Hepatocyte (in vitro differentiated cells): ENCODE measurements at regions not wholly inside any gene's neighbourhood (a gene's known extent, or its start where the extent isn't known, plus 50 kb on each side); places are given as distances from the start of the nearest gene placed in this dataset.

Source experiments
- DNase-seq: peaks from one replicate; pipeline ENCODE4 v3.0.0-alpha.2; 2016; ENCODE audit warnings: low spot score
- H2AFZ ChIP-seq: fragments of 200-600 bp; sonication (generic); 2 replicates; pipeline ENCODE4 v1.6.0; 2016; ENCODE audit warnings: antibody characterized with exemption, mild to moderate bottlenecking
- H3K27ac ChIP-seq: fragments of 200-600 bp; sonication (generic); 2 replicates; pipeline ENCODE4 v1.5.1; 2016; ENCODE audit warnings: mild to moderate bottlenecking
- H3K27me3 ChIP-seq: fragments of 200-600 bp; sonication (generic); 2 replicates; pipeline ENCODE4 v1.6.1; 2016
- H3K36me3 ChIP-seq: fragments of 200-600 bp; sonication (generic); replicated peaks from 2 replicates; pipeline ENCODE4 v1.5.1; 2016; ENCODE audit warnings: low read depth; ENCODE audit not compliant: insufficient read depth
- H3K4me1 ChIP-seq: fragments of 200-600 bp; sonication (generic); 2 replicates; pipeline ENCODE4 v1.5.1; 2016; ENCODE audit warnings: mild to moderate bottlenecking, moderate library complexity; ENCODE audit not compliant: insufficient read depth
- H3K4me2 ChIP-seq: fragments of 200-600 bp; sonication (generic); 2 replicates; pipeline ENCODE4 v1.6.0; 2016
- H3K4me3 ChIP-seq: fragments of 200-600 bp; sonication (generic); 2 replicates; pipeline ENCODE4 v1.5.1; 2016; ENCODE audit warnings: mild to moderate bottlenecking
- H3K79me2 ChIP-seq: fragments of 200-600 bp; sonication (generic); 2 replicates; pipeline ENCODE4 v1.6.0; 2017; ENCODE audit warnings: mild to moderate bottlenecking
- H3K9me2 ChIP-seq: fragments of 200-600 bp; sonication (generic); replicated peaks from 2 replicates; pipeline ENCODE4 v1.6.0; 2017; ENCODE audit warnings: mild to moderate bottlenecking; ENCODE audit not compliant: insufficient read depth
- H3K9me3 ChIP-seq: fragments of 200-600 bp; sonication (generic); 2 replicates; pipeline ENCODE4 v1.5.1; 2016; ENCODE audit warnings: low read depth, mild to moderate bottlenecking
- H4K20me1 ChIP-seq: fragments of 200-600 bp; sonication (generic); 2 replicates; pipeline ENCODE4 v1.6.0; 2016; ENCODE audit warnings: mild to moderate bottlenecking; ENCODE audit not compliant: insufficient read depth, poor library complexity, severe bottlenecking
- CTCF ChIP-seq: fragments of 200-600 bp; sonication (generic); IDR thresholded peaks from 2 replicates; pipeline ENCODE4 v1.5.1; 2016; ENCODE audit warnings: antibody characterized with exemption, mild to moderate bottlenecking; ENCODE audit not compliant: poor library complexity
- EZH2 ChIP-seq: fragments of 200-600 bp; sonication (generic); IDR thresholded peaks from 2 replicates; pipeline ENCODE4 v1.6.1; 2016; ENCODE audit warnings: antibody characterized with exemption, mild to moderate bottlenecking, borderline replicate concordance
- EZH2phosphoT487 ChIP-seq: fragments of 200-600 bp; sonication (generic); IDR thresholded peaks from one replicate; pipeline ENCODE4 v1.6.1; 2018; ENCODE audit warnings: antibody characterized with exemption, mild to moderate bottlenecking, low read depth, moderate library complexity; ENCODE audit not compliant: unreplicated experiment, severe bottlenecking
- WGBS: methylation state at CpG from one replicate; pipeline ENCODE4 v1.1.6; 2016; ENCODE audit warnings: low lambda C conversion rate; ENCODE audit errors: missing lambda C conversion rate; 5-methylcytosine and 5-hydroxymethylcytosine counted together

- H3K79me2 ChIP-seq = no peaks in the 10 kb centered on the region
- WGBS = 27% methylated on average over 1 of the region's 1 CpG
- H3K9me2 ChIP-seq = no peaks in the 10 kb centered on the region
- H3K4me1 ChIP-seq = no peaks in the 10 kb centered on the region
- H2AFZ ChIP-seq = no peak overlapping the region
- H3K9me3 ChIP-seq = no peaks in the 10 kb centered on the region
- no peak for DNase-seq
- no peak overlapping the region for H3K4me2 ChIP-seq
- TF ChIP-seq CTCF (no peak), EZH2 (no peak), EZH2phosphoT487 (no peak)
- no peaks in the 10 kb centered on the region for H4K20me1 ChIP-seq
- no peak overlapping the region for H3K4me3 ChIP-seq
- no peaks in the 10 kb centered on the region for H3K27me3 ChIP-seq
- H3K36me3 ChIP-seq = no peaks in the 10 kb centered on the region
- H3K27ac ChIP-seq = no peak overlapping the region
Measured at GRCh38 chr14:106505366-106505765, 979.0 kb downstream of the TMEM121 start.

DNA sequence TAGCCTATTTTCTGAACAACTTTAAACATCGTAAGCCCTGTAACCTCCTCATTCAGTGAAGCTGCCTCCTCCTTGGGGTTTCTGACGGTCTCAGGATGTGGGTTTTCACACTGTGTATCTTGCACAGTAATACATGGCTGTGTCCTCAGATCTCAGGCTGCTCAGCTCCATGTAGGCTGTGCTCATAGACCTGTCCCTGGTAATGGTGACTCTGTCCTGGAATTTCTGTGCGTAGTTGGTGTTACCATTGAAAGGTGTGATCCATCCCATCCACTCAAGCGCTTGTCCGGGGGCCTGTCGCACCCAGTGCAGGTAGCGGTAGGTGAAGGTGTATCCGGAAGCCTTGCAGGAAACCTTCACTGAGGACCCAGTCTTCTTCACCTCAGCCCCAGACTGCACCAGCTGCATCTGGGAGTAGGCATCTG lies 980.5 kb downstream of the TMEM121 start:
- H3K4me3 ChIP-seq = no peak overlapping the region

GRCh38 chr14:106507354-106507753 lies 981.0 kb downstream of the TMEM121 start:
- no peaks in the 10 kb centered on the region for H3K36me3 ChIP-seq
- no peak overlapping the region for H2AFZ ChIP-seq
- no peaks in the 10 kb centered on the region for H3K9me2 ChIP-seq
- TF ChIP-seq EZH2phosphoT487 (no peak), CTCF (no peak), EZH2 (no peak)
- no peaks in the 10 kb centered on the region for H4K20me1 ChIP-seq
- H3K4me2 ChIP-seq = no peak overlapping the region
- DNase-seq = no peak
- no peak overlapping the region for H3K4me3 ChIP-seq
- no peaks in the 10 kb centered on the region for H3K27me3 ChIP-seq
- H3K4me1 ChIP-seq = no peaks in the 10 kb centered on the region
- H3K9me3 ChIP-seq = no peaks in the 10 kb centered on the region
- H3K79me2 ChIP-seq = no peaks in the 10 kb centered on the region
- WGBS = 77% methylated on average over 3 of the region's 3 CpGs
- no peak overlapping the region for H3K27ac ChIP-seq

More for the DNA sequence above, 980.5 kb downstream of the TMEM121 start:
- WGBS = 82% methylated on average over 8 of the region's 8 CpGs
- Histone ChIP-seq H3K4me1 (no peaks in the 10 kb centered on the region), H3K27me3 (no peaks in the 10 kb centered on the region), H2AFZ (no peak overlapping the region), H3K36me3 (no peaks in the 10 kb centered on the region), H3K4me2 (no peak overlapping the region), H3K79me2 (no peaks in the 10 kb centered on the region), H4K20me1 (no peaks in the 10 kb centered on the region), H3K9me3 (no peaks in the 10 kb centered on the region), H3K9me2 (no peaks in the 10 kb centered on the region), H3K27ac (no peak overlapping the region)
- TF ChIP-seq CTCF = no peak
- TF ChIP-seq EZH2 = no peak
- no peak for TF ChIP-seq EZH2phosphoT487
- DNase-seq = no peak

- WGBS = 49% methylated on average over 3 of the region's 3 CpGs
Measured at GRCh38 chr14:106508216-106508615, 981.8 kb downstream of the TMEM121 start.

More at GRCh38 chr14:106508216-106508615, 981.8 kb downstream of the TMEM121 start:
- H3K79me2 ChIP-seq = no peaks in the 10 kb centered on the region
- no peaks in the 10 kb centered on the region for H3K9me2 ChIP-seq
- H2AFZ ChIP-seq = no peak overlapping the region
- no peak overlapping the region for H3K4me2 ChIP-seq
- no peaks in the 10 kb centered on the region for H4K20me1 ChIP-seq
- no peak for DNase-seq
- H3K4me3 ChIP-seq = no peak overlapping the region
- no peak overlapping the region for H3K27ac ChIP-seq
- no peaks in the 10 kb centered on the region for H3K9me3 ChIP-seq
- no peaks in the 10 kb centered on the region for H3K27me3 ChIP-seq
- no peaks in the 10 kb centered on the region for H3K36me3 ChIP-seq
- no peaks in the 10 kb centered on the region for H3K4me1 ChIP-seq
- TF ChIP-seq EZH2phosphoT487 (no peak), EZH2 (no peak), CTCF (no peak)
